ENCODE measurements at regions not wholly inside any gene's neighbourhood (a gene's known extent, or its start where the extent isn't known, plus 50 kb on each side); places are given as distances from the start of the nearest gene placed in this dataset.
"Not testable (repeated sequence)": the region's sequence is repeated elsewhere in the genome, so short reads cannot be mapped to it uniquely, and the experiment has no call there.

DNA sequence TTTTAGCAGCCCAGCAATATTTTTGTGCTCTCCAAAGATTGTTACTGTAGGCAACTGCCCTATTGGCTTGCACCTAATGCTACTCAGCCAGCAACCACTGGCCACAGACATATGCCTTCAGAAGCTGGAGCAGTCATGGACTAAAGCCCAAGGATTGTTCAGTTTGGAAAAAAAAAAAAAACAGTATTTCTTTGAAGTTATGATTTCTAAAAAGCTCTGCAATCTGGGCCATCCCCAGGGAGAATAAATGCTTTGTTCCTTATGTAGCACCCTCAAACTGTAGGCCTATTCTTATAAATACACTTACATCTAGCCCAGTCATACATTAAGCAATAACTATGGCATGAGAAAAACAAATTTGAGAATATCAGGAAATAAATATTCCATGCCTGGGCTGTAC, 2190.5 kb upstream of the RAG2 start:
- H3K4me3 Mint-ChIP-seq: no peak overlapping the region
- H3K27ac Mint-ChIP-seq: peak overlapping the region; percentile 39
- peaks cover 12% of the 10 kb centered on the region for H3K9me3 Mint-ChIP-seq
- no peak for DNase-seq (ENCODE audit: extremely low spot score, unreplicated experiment)
- no peaks in the 10 kb centered on the region for H3K36me3 Mint-ChIP-seq
- H3K4me1 Mint-ChIP-seq (ENCODE audit: unreplicated experiment): peaks cover 5% of the 10 kb centered on the region
- no peaks in the 10 kb centered on the region for H3K27me3 Mint-ChIP-seq
- TF ChIP-seq CTCF (conservative IDR thresholded peaks at IDR 0.05): no peak

- TF ChIP-seq CTCF (conservative IDR thresholded peaks at IDR 0.05): no peak
- Mint-ChIP-seq H3K9me3 (peaks cover 12% of the 10 kb centered on the region), H3K4me3 (no peak overlapping the region), H3K27me3 (no peaks in the 10 kb centered on the region), H3K4me1 (ENCODE audit: unreplicated experiment) (no peaks in the 10 kb centered on the region), H3K36me3 (no peaks in the 10 kb centered on the region), H3K27ac (no peak overlapping the region)
- no peak for DNase-seq (ENCODE audit: extremely low spot score, unreplicated experiment)
Measured at GRCh38 chr11:38784164-38784563, 2186.1 kb upstream of the RAG2 start.

DNA sequence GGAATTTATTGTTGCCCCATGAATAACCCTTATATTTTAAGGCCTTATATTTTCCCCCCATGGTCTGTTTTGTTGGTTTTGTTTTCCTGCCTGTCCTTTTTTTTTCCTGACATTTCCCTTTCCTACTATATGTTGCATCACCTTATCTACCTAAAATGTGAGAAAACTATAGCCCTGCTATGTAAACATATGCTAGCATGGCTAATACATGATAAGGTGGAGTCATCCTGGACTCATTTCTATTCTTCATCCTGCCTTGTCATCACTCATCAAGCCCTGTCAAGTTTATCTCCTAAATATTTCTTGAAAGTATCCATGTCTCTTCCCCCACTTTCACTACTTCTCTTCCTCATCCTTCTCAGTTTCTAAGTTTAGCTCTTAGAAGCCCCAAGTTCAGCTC, 2168.8 kb upstream of the RAG2 start:
- Mint-ChIP-seq H3K9me3 (no peaks in the 10 kb centered on the region), H3K36me3 (no peaks in the 10 kb centered on the region), H3K4me1 (ENCODE audit: unreplicated experiment) (no peaks in the 10 kb centered on the region), H3K27ac (no peak overlapping the region), H3K27me3 (no peaks in the 10 kb centered on the region), H3K4me3 (no peak overlapping the region)
- no peak for DNase-seq (ENCODE audit: extremely low spot score, unreplicated experiment)
- TF ChIP-seq CTCF (conservative IDR thresholded peaks at IDR 0.05): no peak

- H3K4me1 Mint-ChIP-seq (ENCODE audit: unreplicated experiment): peaks cover 5% of the 10 kb centered on the region
- no peak overlapping the region for H3K27ac Mint-ChIP-seq
- H3K27me3 Mint-ChIP-seq: no peaks in the 10 kb centered on the region
- DNase-seq (ENCODE audit: extremely low spot score, unreplicated experiment): no peak
- H3K36me3 Mint-ChIP-seq: no peaks in the 10 kb centered on the region
- H3K4me3 Mint-ChIP-seq: no peak overlapping the region
- no peaks in the 10 kb centered on the region for H3K9me3 Mint-ChIP-seq
- no peak for TF ChIP-seq CTCF (conservative IDR thresholded peaks at IDR 0.05)
Measured at GRCh38 chr11:38759394-38759793, 2161.4 kb upstream of the RAG2 start.

GRCh38 chr11:38756537-38756936, 2158.5 kb upstream of the RAG2 start:
- DNase-seq (ENCODE audit: extremely low spot score, unreplicated experiment): no peak
- H3K9me3 Mint-ChIP-seq: peaks cover 5% of the 10 kb centered on the region
- peaks cover 5% of the 10 kb centered on the region for H3K4me1 Mint-ChIP-seq (ENCODE audit: unreplicated experiment)
- H3K36me3 Mint-ChIP-seq: no peaks in the 10 kb centered on the region
- H3K27ac Mint-ChIP-seq: no peak overlapping the region
- no peak for TF ChIP-seq CTCF (conservative IDR thresholded peaks at IDR 0.05)
- no peak overlapping the region for H3K4me3 Mint-ChIP-seq
- H3K27me3 Mint-ChIP-seq: no peaks in the 10 kb centered on the region

GRCh38 chr11:38751421-38751820, 2153.4 kb upstream of the RAG2 start:
- H3K9me3 Mint-ChIP-seq: peaks cover 5% of the 10 kb centered on the region
- H3K27ac Mint-ChIP-seq: no peak overlapping the region
- H3K4me3 Mint-ChIP-seq: no peak overlapping the region
- no peak for TF ChIP-seq CTCF (conservative IDR thresholded peaks at IDR 0.05)
- H3K36me3 Mint-ChIP-seq: no peaks in the 10 kb centered on the region
- DNase-seq (ENCODE audit: extremely low spot score, unreplicated experiment): no peak
- no peaks in the 10 kb centered on the region for H3K27me3 Mint-ChIP-seq
- no peaks in the 10 kb centered on the region for H3K4me1 Mint-ChIP-seq (ENCODE audit: unreplicated experiment)

- not testable (repeated sequence) for H3K4me3 Mint-ChIP-seq; H3K4me1 Mint-ChIP-seq (ENCODE audit: unreplicated experiment); H3K9me3 Mint-ChIP-seq; H3K27me3 Mint-ChIP-seq; DNase-seq (ENCODE audit: extremely low spot score, unreplicated experiment); H3K27ac Mint-ChIP-seq; H3K36me3 Mint-ChIP-seq
Measured at GRCh38 chr11:38746516-38746915, 2148.5 kb upstream of the RAG2 start.
